Inflammatory macrophage treated with lipopolysaccharide for 1 hour (primary cell): ENCODE measurements at regions not wholly inside any gene's neighbourhood (a gene's known extent, or its start where the extent isn't known, plus 50 kb on each side); places are given as distances from the start of the nearest gene placed in this dataset.
A peak's percentile ranks its signal among the peaks of the same experiment; 100 is the strongest.

Source experiments
- DNase-seq, 2 donors: peaks; one replicate each; pipeline ENCODE4 v3.0.0-alpha.2; 2020 to 2022

GRCh38 chrX:147119088-147119487 lies 304.5 kb upstream of the CXorf51A start:
- DNase-seq = no peak

GRCh38 chrX:147079974-147080373 lies 265.4 kb upstream of the CXorf51A start:
- DNase-seq = no peak

- no peak for DNase-seq
Measured at GRCh38 chrX:147079457-147079856, 264.9 kb upstream of the CXorf51A start.

GRCh38 chrX:147077472-147077871 lies 262.9 kb upstream of the CXorf51A start:
- no peak for DNase-seq

DNA sequence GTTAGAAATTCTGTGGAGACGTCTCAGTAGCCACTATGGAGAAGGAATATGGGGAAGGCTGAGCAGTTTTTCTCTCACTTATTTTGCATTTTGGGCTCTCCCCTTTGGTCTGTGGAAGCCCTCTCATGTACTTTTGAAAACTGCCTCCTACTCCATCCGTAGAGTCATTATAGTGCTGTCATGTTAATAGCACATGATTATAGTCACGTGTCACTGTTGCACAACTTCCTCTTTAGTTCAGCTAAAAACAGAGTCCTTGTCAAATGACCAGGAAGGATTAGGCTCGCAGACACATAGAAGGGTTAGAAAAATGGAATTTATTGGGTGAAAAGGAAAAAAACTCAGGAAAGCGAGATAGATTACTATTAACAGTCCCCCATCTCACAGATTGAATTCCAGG lies 258.2 kb upstream of the CXorf51A start:
- peak; percentile 1 to 3 for DNase-seq

DNA sequence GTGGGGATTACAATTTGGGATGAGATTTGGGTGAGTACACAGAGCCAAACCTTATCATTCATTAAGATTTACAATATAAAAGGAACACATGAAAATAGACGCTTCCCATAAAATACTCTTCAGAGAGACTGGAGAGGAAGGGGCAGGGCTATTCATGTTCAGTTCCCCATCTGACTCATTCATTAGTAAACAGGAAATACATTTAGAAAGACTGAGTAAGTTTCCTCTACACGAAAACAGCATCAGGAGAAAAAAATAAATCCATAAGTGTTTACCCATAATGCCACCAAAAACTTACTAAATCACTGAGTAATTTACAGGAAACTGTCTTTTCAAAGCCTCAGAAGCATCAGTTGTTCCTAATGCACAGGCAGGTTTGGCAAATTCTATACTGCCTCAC lies 255.4 kb upstream of the CXorf51A start:
- DNase-seq = no peak
